ENCODE measurements at regions not wholly inside any gene's neighbourhood (a gene's known extent, or its start where the extent isn't known, plus 50 kb on each side); places are given as distances from the start of the nearest gene placed in this dataset.
"Not testable (repeated sequence)": the region's sequence is repeated elsewhere in the genome, so short reads cannot be mapped to it uniquely, and the experiment has no call there.

DNA sequence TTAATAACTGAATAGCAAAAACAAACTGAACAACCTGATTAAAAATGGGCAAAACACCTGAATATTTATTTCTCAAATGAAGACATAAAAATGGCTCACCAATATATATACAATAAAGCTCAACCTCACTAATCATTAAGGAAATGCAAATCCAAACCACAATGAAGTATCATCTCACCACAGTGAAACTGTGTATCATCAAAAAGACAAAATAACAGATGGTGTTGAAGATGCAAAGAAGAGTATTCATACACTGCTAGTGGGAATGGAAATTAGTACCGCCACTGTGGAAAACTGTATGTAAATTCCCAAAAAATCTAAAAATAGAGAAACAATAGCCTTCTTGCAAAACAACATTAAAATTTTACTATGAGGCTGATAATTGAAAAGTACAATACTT is 1660.1 kb upstream of the B3GALT2 start:
- DNase-seq (ENCODE audit: low read depth): no peak
- H3K4me3 ChIP-seq (ENCODE audit: low read depth, low read length): no peak overlapping the region
- TF ChIP-seq, protein P1, sequence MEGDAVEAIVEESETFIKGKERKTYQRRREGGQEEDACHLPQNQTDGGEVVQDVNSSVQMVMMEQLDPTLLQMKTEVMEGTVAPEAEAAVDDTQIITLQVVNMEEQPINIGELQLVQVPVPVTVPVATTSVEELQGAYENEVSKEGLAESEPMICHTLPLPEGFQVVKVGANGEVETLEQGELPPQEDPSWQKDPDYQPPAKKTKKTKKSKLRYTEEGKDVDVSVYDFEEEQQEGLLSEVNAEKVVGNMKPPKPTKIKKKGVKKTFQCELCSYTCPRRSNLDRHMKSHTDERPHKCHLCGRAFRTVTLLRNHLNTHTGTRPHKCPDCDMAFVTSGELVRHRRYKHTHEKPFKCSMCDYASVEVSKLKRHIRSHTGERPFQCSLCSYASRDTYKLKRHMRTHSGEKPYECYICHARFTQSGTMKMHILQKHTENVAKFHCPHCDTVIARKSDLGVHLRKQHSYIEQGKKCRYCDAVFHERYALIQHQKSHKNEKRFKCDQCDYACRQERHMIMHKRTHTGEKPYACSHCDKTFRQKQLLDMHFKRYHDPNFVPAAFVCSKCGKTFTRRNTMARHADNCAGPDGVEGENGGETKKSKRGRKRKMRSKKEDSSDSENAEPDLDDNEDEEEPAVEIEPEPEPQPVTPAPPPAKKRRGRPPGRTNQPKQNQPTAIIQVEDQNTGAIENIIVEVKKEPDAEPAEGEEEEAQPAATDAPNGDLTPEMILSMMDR (IDR thresholded peaks at IDR 0.05; ENCODE audit: insufficient read depth, low read length): no peak

GRCh38 chr1:194843077-194843476 is 1656.7 kb upstream of the B3GALT2 start:
- H3K4me3 ChIP-seq (ENCODE audit: low read depth, low read length): no peak overlapping the region
- TF ChIP-seq, protein P1 (IDR thresholded peaks at IDR 0.05; ENCODE audit: insufficient read depth, low read length): no peak
- no peak for DNase-seq (ENCODE audit: low read depth)

DNA sequence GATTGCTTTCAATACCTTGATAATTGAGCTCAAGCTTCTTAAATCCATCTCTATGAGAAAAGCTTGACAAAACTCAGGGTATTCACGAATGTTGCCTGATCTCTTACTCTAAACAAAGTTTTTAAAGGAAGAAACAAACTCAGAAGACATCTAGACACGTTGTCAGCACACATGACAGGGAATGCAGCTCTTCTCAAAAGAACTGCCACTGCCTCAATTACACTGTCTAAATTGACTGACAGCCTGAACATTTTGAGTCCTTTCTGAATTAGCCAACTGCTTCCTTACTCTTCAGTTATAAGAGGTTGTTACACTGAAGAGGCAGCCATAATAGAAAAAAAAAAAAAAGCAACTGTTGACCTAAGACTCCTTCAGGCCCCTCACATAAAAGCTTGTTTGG is 1646.7 kb upstream of the B3GALT2 start:
- DNase-seq (ENCODE audit: low read depth): no peak
- TF ChIP-seq, protein P1 (IDR thresholded peaks at IDR 0.05; ENCODE audit: insufficient read depth, low read length): no peak
- H3K4me3 ChIP-seq (ENCODE audit: low read depth, low read length): no peak overlapping the region

DNA sequence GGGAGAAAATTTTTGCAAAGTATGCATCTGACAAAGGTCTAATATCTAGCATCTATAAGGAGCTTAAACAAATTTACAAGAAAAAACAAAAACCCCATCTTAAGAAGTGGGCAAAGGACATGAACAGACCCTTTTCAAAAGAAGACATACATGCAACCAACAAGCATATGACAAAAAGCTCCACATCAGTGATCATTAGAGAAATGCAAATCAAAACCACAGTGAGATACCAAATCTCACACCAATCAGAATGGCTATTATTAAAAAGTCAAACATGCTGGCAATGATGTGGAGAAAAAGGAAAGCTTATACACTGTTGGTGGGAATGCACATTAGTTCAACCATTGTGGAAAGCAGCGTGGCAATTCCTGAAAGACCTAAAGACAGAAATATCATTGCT is 1645.2 kb upstream of the B3GALT2 start:
- DNase-seq (ENCODE audit: low read depth); H3K4me3 ChIP-seq (ENCODE audit: low read depth, low read length): not testable (repeated sequence)

GRCh38 chr1:194830387-194830786 is 1644.0 kb upstream of the B3GALT2 start:
- no peak for DNase-seq (ENCODE audit: low read depth)
- H3K4me3 ChIP-seq (ENCODE audit: low read depth, low read length): no peak overlapping the region
- TF ChIP-seq, protein P1 (IDR thresholded peaks at IDR 0.05; ENCODE audit: insufficient read depth, low read length): no peak

DNA sequence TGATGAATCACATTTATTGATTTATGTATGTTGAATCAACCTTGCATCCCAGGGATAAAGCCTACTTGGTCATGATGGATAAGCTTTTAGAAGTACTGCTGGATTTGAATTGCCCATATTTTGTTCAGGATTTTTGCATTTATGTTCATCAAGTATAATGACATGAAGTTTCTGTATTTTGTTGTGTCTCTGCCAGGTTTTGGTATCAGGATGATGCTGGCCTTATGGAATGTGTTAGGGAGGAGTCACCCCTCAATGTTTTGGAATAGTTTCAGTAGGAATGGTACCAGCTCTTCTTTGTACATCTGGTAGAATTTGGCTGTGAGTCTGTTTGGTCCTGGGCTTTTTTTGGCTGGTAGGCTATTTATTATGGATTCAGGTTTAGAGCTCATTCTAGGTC is 1643.1 kb upstream of the B3GALT2 start:
- DNase-seq (ENCODE audit: low read depth): no peak
- TF ChIP-seq, protein P1 (IDR thresholded peaks at IDR 0.05; ENCODE audit: insufficient read depth, low read length): no peak
- H3K4me3 ChIP-seq (ENCODE audit: low read depth, low read length): no peak overlapping the region

DNA sequence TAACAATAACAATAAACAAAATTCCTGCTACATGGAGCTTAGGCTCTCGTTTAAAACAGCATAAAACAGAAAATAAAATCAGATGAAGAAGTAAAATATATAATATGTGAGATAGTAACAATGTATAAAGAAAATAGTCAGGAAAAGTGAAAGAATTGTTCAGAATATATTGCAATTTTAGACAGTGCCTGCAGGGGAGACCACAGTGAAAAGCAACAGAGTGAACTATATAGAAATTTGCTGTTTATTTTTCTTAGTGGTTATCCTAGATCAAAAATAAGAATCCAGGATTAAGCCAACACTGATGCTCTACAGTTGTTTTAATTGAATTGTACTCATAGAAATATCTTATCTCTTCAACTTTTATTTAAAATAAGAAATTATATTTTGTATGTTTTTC is 1639.0 kb upstream of the B3GALT2 start:
- DNase-seq (ENCODE audit: low read depth): no peak
- TF ChIP-seq, protein P1 (IDR thresholded peaks at IDR 0.05; ENCODE audit: insufficient read depth, low read length): no peak
- H3K4me3 ChIP-seq (ENCODE audit: low read depth, low read length): no peak overlapping the region
